Prostate gland (tissue), 2 donors: ENCODE measurements at regions not wholly inside any gene's neighbourhood (a gene's known extent, or its start where the extent isn't known, plus 50 kb on each side); places are given as distances from the start of the nearest gene placed in this dataset.

Source experiments
- POLR2A ChIP-seq: fragments of 450-650 bp; IDR thresholded peaks from one replicate; pipeline ENCODE4 v1.6.1; 2016; ENCODE audit warnings: antibody characterized with exemption, mild to moderate bottlenecking
- TF ChIP-seq, protein P1 (sequence below), 4 experiments: fragments of 200-600 bp in 2 of 4; fragments of 450-650 bp in 2 of 4; sonication (generic) in 2 of 4; IDR thresholded peaks; 1 replicate in 3 of 4; 2 replicates in 1 of 4; pipeline ENCODE4 v1.5.1; 2016 to 2019; ENCODE audit warnings: antibody characterized with exemption in 4 of 4, mild to moderate bottlenecking in 2 of 4, moderate library complexity in 2 of 4

DNA sequence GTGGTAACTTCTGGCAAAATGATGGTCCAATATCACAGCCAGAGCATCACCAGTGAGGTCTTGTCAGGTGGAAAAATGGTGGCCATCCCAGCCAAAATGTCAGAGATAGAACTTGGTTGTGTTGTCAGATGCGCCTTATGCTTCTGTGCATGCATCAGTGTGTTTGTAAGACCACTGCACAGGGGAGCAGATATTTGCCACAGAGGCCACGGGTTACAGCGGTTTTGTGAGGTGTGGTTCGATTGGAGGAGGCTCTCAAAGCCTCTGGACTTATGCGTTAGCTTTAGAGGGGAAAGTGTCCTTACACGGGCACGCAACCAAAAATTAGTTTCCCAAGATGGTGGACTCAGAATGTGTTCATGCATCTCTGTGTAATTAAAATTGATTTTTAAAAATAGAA lies 243.8 kb downstream of the ADGRD1 start:
- TF ChIP-seq, protein P1, sequence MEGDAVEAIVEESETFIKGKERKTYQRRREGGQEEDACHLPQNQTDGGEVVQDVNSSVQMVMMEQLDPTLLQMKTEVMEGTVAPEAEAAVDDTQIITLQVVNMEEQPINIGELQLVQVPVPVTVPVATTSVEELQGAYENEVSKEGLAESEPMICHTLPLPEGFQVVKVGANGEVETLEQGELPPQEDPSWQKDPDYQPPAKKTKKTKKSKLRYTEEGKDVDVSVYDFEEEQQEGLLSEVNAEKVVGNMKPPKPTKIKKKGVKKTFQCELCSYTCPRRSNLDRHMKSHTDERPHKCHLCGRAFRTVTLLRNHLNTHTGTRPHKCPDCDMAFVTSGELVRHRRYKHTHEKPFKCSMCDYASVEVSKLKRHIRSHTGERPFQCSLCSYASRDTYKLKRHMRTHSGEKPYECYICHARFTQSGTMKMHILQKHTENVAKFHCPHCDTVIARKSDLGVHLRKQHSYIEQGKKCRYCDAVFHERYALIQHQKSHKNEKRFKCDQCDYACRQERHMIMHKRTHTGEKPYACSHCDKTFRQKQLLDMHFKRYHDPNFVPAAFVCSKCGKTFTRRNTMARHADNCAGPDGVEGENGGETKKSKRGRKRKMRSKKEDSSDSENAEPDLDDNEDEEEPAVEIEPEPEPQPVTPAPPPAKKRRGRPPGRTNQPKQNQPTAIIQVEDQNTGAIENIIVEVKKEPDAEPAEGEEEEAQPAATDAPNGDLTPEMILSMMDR (IDR thresholded peaks at IDR 0.05), result no peak
- no peak for TF ChIP-seq POLR2A
